Caco-2 (cell line): ENCODE measurements at regions not wholly inside any gene's neighbourhood (a gene's known extent, or its start where the extent isn't known, plus 50 kb on each side); places are given as distances from the start of the nearest gene placed in this dataset.
"Not testable (repeated sequence)": the region's sequence is repeated elsewhere in the genome, so short reads cannot be mapped to it uniquely, and the experiment has no call there.

Experiments
- BruUV-seq: library from RNA; stranded (reverse); fragments of 400-500 nt; replicated peaks from 2 replicates; lab custom pipeline; 2021; lab: Mats Ljungman, UMichigan
- CTCF ChIA-PET: fragments of 300-600 bp; sonication (Branson Sonifier 250); formaldehyde crosslinking; loops from one replicate; lab custom pipeline; 2022; ENCODE audit warnings: antibody characterized with exemption; lab: Charles Lee
- POLR2A ChIA-PET: fragments of 300-600 bp; sonication (Branson Sonifier 250); formaldehyde crosslinking; loops from one replicate; lab custom pipeline; 2022; ENCODE audit warnings: antibody characterized with exemption; lab: Charles Lee
- DNase-seq, 2 experiments: peaks; one replicate each; pipeline versions ENCODE4 v3.0.0 to v3.0.0-alpha.2; 2020 to 2022
- H3K27me3 ChIP-seq: replicated peaks from 2 replicates; pipeline ENCODE4 v1.6.0; 2011; ENCODE audit warnings: low read length; ENCODE audit not compliant: control insufficient read depth, insufficient read depth
- H3K36me3 ChIP-seq: 2 replicates; pipeline ENCODE4 v1.5.1; 2011; ENCODE audit warnings: low read length; ENCODE audit not compliant: control insufficient read depth, insufficient read depth
- H3K4me1 ChIP-seq: fragments of 250-450 bp; sonication (Bioruptor Pico); 2 replicates; pipeline ENCODE4 v1.5.1; 2020; ENCODE audit warnings: mild to moderate bottlenecking
- H3K4me3 ChIP-seq: 2 replicates; pipeline ENCODE4 v1.5.1; 2011; ENCODE audit warnings: low read depth, mild to moderate bottlenecking, control low read depth, low read length
- H3K9me3 ChIP-seq: fragments of 250-450 bp; sonication (Bioruptor Pico); 2 replicates; pipeline ENCODE4 v1.5.1; 2020; ENCODE audit warnings: mild to moderate bottlenecking, moderate library complexity
- H3K27ac Mint-ChIP-seq: one replicate; pipeline ENCODE4 v1.8.0; 2022; ENCODE audit warnings: mixed read lengths; ENCODE audit not compliant: unreplicated experiment
- H3K27me3 Mint-ChIP-seq: one replicate; pipeline ENCODE4 v1.8.0; 2022; ENCODE audit warnings: mixed read lengths; ENCODE audit not compliant: insufficient read depth, unreplicated experiment
- H3K36me3 Mint-ChIP-seq: one replicate; pipeline ENCODE4 v1.8.0; 2022; ENCODE audit warnings: mild to moderate bottlenecking, mixed read lengths; ENCODE audit not compliant: insufficient read depth, unreplicated experiment
- H3K4me1 Mint-ChIP-seq: one replicate; pipeline ENCODE4 v1.8.0; 2022; ENCODE audit warnings: low read depth, mixed read lengths; ENCODE audit not compliant: unreplicated experiment
- H3K4me3 Mint-ChIP-seq: one replicate; pipeline ENCODE4 v1.8.0; 2022; ENCODE audit warnings: mild to moderate bottlenecking, moderate library complexity, mixed read lengths; ENCODE audit not compliant: unreplicated experiment
- H3K9me3 Mint-ChIP-seq: one replicate; pipeline ENCODE4 v1.8.0; 2022; ENCODE audit warnings: mixed read lengths; ENCODE audit not compliant: unreplicated experiment
- CTCF ChIP-seq, 2 experiments: fragments of 200-600 bp in 1 of 2; IDR thresholded peaks; 1 replicate in 1 of 2; 2 replicates in 1 of 2; pipeline versions ENCODE4 v1.5.1 to v1.8.0; 2011 to 2022; ENCODE audit warnings: antibody characterized with exemption in 1 of 2, control low read depth in 1 of 2, inconsistent platforms in 1 of 2, low read depth in 1 of 2, low read length in 1 of 2, mild to moderate bottlenecking in 1 of 2, moderate library complexity in 1 of 2; ENCODE audit not compliant: insufficient read depth in 1 of 2, severe bottlenecking in 1 of 2, unreplicated experiment in 1 of 2
- intact Hi-C: fragments of 100-400 bp; cut with micrococcal nuclease; formaldehyde crosslinking; loops from one replicate; pipeline ENCODE4 v1.10.0; 2022; ENCODE audit not compliant: unreplicated experiment

- no peaks in the 10 kb centered on the region for H3K9me3 ChIP-seq
- CTCF ChIA-PET: no interaction called here
These were observed 973.1 kb downstream of the SLC16A7 start for GRCh38 chr12:60568914-60569313.

GRCh38 chr12:60577607-60578006, 981.8 kb downstream of the SLC16A7 start:
- Histone ChIP-seq H3K27me3 (no peaks in the 10 kb centered on the region), H3K36me3 (no peaks in the 10 kb centered on the region), H3K9me3 (no peaks in the 10 kb centered on the region), H3K4me3 (no peak overlapping the region), H3K4me1 (no peaks in the 10 kb centered on the region)
- no peaks in the 10 kb centered on the region for H3K27me3 Mint-ChIP-seq
- POLR2A ChIA-PET: no interaction called here
- no peaks in the 10 kb centered on the region for H3K4me1 Mint-ChIP-seq
- intact Hi-C loops: no loop called here
- no TSS peak for BruUV-seq
- CTCF ChIA-PET: no interaction called here
- H3K4me3 Mint-ChIP-seq: no peak overlapping the region
- DNase-seq: peak; percentile 15 to 43
- H3K36me3 Mint-ChIP-seq: no peaks in the 10 kb centered on the region
- no peak overlapping the region for H3K27ac Mint-ChIP-seq
- no peaks in the 10 kb centered on the region for H3K9me3 Mint-ChIP-seq
- no peak for TF ChIP-seq CTCF (IDR thresholded peaks at IDR 0.05; ENCODE audit: insufficient read depth in 1 of 2, low read depth in 1 of 2, low read length in 1 of 2, severe bottlenecking in 1 of 2, unreplicated experiment in 1 of 2)

More at GRCh38 chr12:60568914-60569313, 973.1 kb downstream of the SLC16A7 start:
- H3K36me3 Mint-ChIP-seq: no peaks in the 10 kb centered on the region
- H3K27ac Mint-ChIP-seq: no peak overlapping the region
- no TSS peak for BruUV-seq
- TF ChIP-seq CTCF (IDR thresholded peaks at IDR 0.05; ENCODE audit: insufficient read depth in 1 of 2, low read depth in 1 of 2, low read length in 1 of 2, severe bottlenecking in 1 of 2, unreplicated experiment in 1 of 2): no peak
- H3K4me3 ChIP-seq: no peak overlapping the region
- H3K4me1 Mint-ChIP-seq: no peaks in the 10 kb centered on the region
- POLR2A ChIA-PET: no interaction called here
- intact Hi-C loops: no loop called here
- H3K27me3 Mint-ChIP-seq: no peaks in the 10 kb centered on the region
- no peaks in the 10 kb centered on the region for H3K4me1 ChIP-seq
- no peak overlapping the region for H3K4me3 Mint-ChIP-seq
- no peaks in the 10 kb centered on the region for H3K36me3 ChIP-seq
- H3K27me3 ChIP-seq: no peaks in the 10 kb centered on the region
- no peak for DNase-seq
- no peaks in the 10 kb centered on the region for H3K9me3 Mint-ChIP-seq

GRCh38 chr12:60587664-60588063, 991.8 kb downstream of the SLC16A7 start:
- POLR2A ChIA-PET, H3K27me3 Mint-ChIP-seq, CTCF ChIA-PET: not testable (repeated sequence)

More at GRCh38 chr12:60587664-60588063, 991.8 kb downstream of the SLC16A7 start:
- H3K27me3 ChIP-seq, H3K4me3 Mint-ChIP-seq, BruUV-seq, H3K9me3 Mint-ChIP-seq, H3K4me1 Mint-ChIP-seq, H3K9me3 ChIP-seq, H3K36me3 ChIP-seq, DNase-seq, H3K36me3 Mint-ChIP-seq, H3K27ac Mint-ChIP-seq, intact Hi-C loops, H3K4me3 ChIP-seq, H3K4me1 ChIP-seq: not testable (repeated sequence)
